Activated CD8-positive, alpha-beta memory T cell treated with anti-CD3 and anti-CD28 coated beads for 48 hours (primary cell): ENCODE measurements at regions not wholly inside any gene's neighbourhood (a gene's known extent, or its start where the extent isn't known, plus 50 kb on each side); places are given as distances from the start of the nearest gene placed in this dataset.
"Not testable (repeated sequence)": the region's sequence is repeated elsewhere in the genome, so short reads cannot be mapped to it uniquely, and the experiment has no call there.

Experiments used
- DNase-seq, 3 experiments: peaks; one replicate each; pipeline ENCODE4 v3.0.0-alpha.2; 2020; ENCODE audit warnings: low read depth in 2 of 3, low spot score in 2 of 3

GRCh38 chr2:381941-382727 is 94.2 kb upstream of the ALKAL2 start:
- no peak for DNase-seq

- DNase-seq, result no peak
Measured at GRCh38 chr2:381181-381580, 93.3 kb upstream of the ALKAL2 start.

GRCh38 chr2:380772-381171 is 92.9 kb upstream of the ALKAL2 start:
- no peak for DNase-seq

- no peak for DNase-seq
Measured at GRCh38 chr2:380221-380620, 92.3 kb upstream of the ALKAL2 start.

- DNase-seq, result no peak
Measured at GRCh38 chr2:379778-380177, 91.9 kb upstream of the ALKAL2 start.

GRCh38 chr2:378364-378763 is 90.5 kb upstream of the ALKAL2 start:
- no peak for DNase-seq

GRCh38 chr2:377414-377813 is 89.5 kb upstream of the ALKAL2 start:
- DNase-seq, result no peak

- no peak for DNase-seq
Measured at GRCh38 chr2:375956-376307, 88.0 kb upstream of the ALKAL2 start.

GRCh38 chr2:375270-375955 is 87.5 kb upstream of the ALKAL2 start:
- DNase-seq, result no peak

GRCh38 chr2:368386-368785 is 80.5 kb upstream of the ALKAL2 start:
- DNase-seq, result no peak

GRCh38 chr2:367246-367645 is 79.4 kb upstream of the ALKAL2 start:
- no peak for DNase-seq

- DNase-seq, result no peak
Measured at GRCh38 chr2:366706-367105, 78.8 kb upstream of the ALKAL2 start.

- DNase-seq, result no peak
Measured at GRCh38 chr2:365367-366275, 77.7 kb upstream of the ALKAL2 start.

- no peak for DNase-seq
Measured at GRCh38 chr2:363824-364470, 76.1 kb upstream of the ALKAL2 start.

GRCh38 chr2:362924-363323 is 75.0 kb upstream of the ALKAL2 start:
- DNase-seq, result no peak

GRCh38 chr2:360124-360523 is 72.2 kb upstream of the ALKAL2 start:
- DNase-seq, result no peak

- DNase-seq, result no peak
Measured at GRCh38 chr2:359047-359446, 71.2 kb upstream of the ALKAL2 start.

GRCh38 chr2:357811-358210 is 69.9 kb upstream of the ALKAL2 start:
- no peak for DNase-seq

GRCh38 chr2:356304-356703 is 68.4 kb upstream of the ALKAL2 start:
- DNase-seq, result not testable (repeated sequence)

- DNase-seq, result no peak
Measured at GRCh38 chr2:355773-356172, 67.9 kb upstream of the ALKAL2 start.

- no peak for DNase-seq
Measured at GRCh38 chr2:352696-353095, 64.8 kb upstream of the ALKAL2 start.
